ENCODE measurements at regions not wholly inside any gene's neighbourhood (a gene's known extent, or its start where the extent isn't known, plus 50 kb on each side); places are given as distances from the start of the nearest gene placed in this dataset.
"Not testable (repeated sequence)": the region's sequence is repeated elsewhere in the genome, so short reads cannot be mapped to it uniquely, and the experiment has no call there.

DNA sequence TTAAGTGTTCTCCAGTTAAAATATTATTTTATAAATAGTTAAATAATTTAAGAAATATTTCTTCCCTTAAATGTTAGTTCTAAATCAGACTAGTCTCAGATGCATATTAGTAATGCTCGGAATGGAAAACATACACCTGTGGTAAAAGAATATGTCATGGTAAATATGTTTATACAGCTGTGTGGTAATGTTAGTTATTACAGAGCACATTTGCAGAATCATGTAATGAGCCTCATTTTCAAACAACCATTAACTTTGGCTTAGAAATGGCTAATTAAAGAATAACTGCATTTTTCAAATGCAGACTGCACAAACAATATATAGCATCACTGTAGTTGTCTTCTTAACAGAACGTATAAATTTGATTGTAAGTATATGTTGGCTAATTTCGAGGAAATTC lies 90.3 kb downstream of the DISP1 start:
- Histone ChIP-seq H3K9me2 (ENCODE audit: insufficient read depth) (no peaks in the 10 kb centered on the region), H3K4me1 (ENCODE audit: control insufficient read depth in 1 of 2, insufficient read depth in 2 of 2, low read length in 2 of 2) (no peaks in the 10 kb centered on the region), H3K9ac (ENCODE audit: low read length) (no peak overlapping the region), H3K79me2 (ENCODE audit: insufficient read depth, low read length) (no peaks in the 10 kb centered on the region), H3K4me2 (ENCODE audit: low read length) (no peak overlapping the region), H3K9me3 (ENCODE audit: control insufficient read depth in 1 of 2, insufficient read depth in 1 of 2, low read depth in 1 of 2, low read length in 2 of 2) (no peaks in the 10 kb centered on the region), H3K27ac (ENCODE audit: low read depth, low read length) (no peak overlapping the region), H3K36me3 (ENCODE audit: control insufficient read depth in 1 of 2, insufficient read depth in 2 of 2, low read length in 2 of 2) (no peaks in the 10 kb centered on the region), H4K20me1 (ENCODE audit: insufficient read depth) (no peaks in the 10 kb centered on the region), H2AFZ (ENCODE audit: low read depth, low read length, poor library complexity, severe bottlenecking) (no peak overlapping the region), H3K27me3 (ENCODE audit: insufficient read depth, low read length) (no peaks in the 10 kb centered on the region), H3K4me3 (replicated peaks in 1 of 2; ENCODE audit: low read depth in 1 of 2, low read length in 2 of 2) (no peak overlapping the region)
- POLR2A ChIA-PET: no interaction called here
- intact Hi-C loops (cut with micrococcal nuclease): no loop called here
- DNase-seq (ENCODE audit: low read depth, low spot score) (no peak), ATAC-seq (no peak)
- no peak for TF ChIP-seq CEBPB (IDR thresholded peaks at IDR 0.05; ENCODE audit: low read depth)
- TF ChIP-seq TCF7L2 (IDR thresholded peaks at IDR 0.05; ENCODE audit: borderline replicate concordance, extremely low read depth, insufficient read depth, insufficient read length): no peak
- no peak for TF ChIP-seq EGR1 (IDR thresholded peaks at IDR 0.05; ENCODE audit: low read depth)
- TF ChIP-seq ZNF274 (IDR thresholded peaks at IDR 0.05; ENCODE audit: low read depth, low read length): no peak
- no peak for TF ChIP-seq YY1 (IDR thresholded peaks at IDR 0.05; ENCODE audit: extremely low read depth, insufficient replicate concordance, low read depth, low read length)
- no peak for TF ChIP-seq POLR2AphosphoS5 (IDR thresholded peaks at IDR 0.05; ENCODE audit: low read depth, low read length)
- no peak for TF ChIP-seq FOSL1 (IDR thresholded peaks at IDR 0.05; ENCODE audit: low read depth)
- TF ChIP-seq, protein P1, sequence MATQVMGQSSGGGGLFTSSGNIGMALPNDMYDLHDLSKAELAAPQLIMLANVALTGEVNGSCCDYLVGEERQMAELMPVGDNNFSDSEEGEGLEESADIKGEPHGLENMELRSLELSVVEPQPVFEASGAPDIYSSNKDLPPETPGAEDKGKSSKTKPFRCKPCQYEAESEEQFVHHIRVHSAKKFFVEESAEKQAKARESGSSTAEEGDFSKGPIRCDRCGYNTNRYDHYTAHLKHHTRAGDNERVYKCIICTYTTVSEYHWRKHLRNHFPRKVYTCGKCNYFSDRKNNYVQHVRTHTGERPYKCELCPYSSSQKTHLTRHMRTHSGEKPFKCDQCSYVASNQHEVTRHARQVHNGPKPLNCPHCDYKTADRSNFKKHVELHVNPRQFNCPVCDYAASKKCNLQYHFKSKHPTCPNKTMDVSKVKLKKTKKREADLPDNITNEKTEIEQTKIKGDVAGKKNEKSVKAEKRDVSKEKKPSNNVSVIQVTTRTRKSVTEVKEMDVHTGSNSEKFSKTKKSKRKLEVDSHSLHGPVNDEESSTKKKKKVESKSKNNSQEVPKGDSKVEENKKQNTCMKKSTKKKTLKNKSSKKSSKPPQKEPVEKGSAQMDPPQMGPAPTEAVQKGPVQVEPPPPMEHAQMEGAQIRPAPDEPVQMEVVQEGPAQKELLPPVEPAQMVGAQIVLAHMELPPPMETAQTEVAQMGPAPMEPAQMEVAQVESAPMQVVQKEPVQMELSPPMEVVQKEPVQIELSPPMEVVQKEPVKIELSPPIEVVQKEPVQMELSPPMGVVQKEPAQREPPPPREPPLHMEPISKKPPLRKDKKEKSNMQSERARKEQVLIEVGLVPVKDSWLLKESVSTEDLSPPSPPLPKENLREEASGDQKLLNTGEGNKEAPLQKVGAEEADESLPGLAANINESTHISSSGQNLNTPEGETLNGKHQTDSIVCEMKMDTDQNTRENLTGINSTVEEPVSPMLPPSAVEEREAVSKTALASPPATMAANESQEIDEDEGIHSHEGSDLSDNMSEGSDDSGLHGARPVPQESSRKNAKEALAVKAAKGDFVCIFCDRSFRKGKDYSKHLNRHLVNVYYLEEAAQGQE (IDR thresholded peaks at IDR 0.05; ENCODE audit: low read depth): no peak
- no peak for TF ChIP-seq POLR2A (IDR thresholded peaks at IDR 0.05; ENCODE audit: borderline replicate concordance, extremely low read depth, insufficient read depth, insufficient read length)
- no peak for TF ChIP-seq SRF (IDR thresholded peaks at IDR 0.05; ENCODE audit: low read depth)
- TF ChIP-seq ZFX (IDR thresholded peaks at IDR 0.05): no peak
- TF ChIP-seq, protein P2, sequence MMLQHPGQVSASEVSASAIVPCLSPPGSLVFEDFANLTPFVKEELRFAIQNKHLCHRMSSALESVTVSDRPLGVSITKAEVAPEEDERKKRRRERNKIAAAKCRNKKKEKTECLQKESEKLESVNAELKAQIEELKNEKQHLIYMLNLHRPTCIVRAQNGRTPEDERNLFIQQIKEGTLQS (IDR thresholded peaks at IDR 0.05): no peak
- TF ChIP-seq, protein P3, sequence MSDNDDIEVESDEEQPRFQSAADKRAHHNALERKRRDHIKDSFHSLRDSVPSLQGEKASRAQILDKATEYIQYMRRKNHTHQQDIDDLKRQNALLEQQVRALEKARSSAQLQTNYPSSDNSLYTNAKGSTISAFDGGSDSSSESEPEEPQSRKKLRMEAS (IDR thresholded peaks at IDR 0.05): no peak
- no peak for TF ChIP-seq ELF1 (IDR thresholded peaks at IDR 0.05; ENCODE audit: borderline replicate concordance, low read depth)
- TF ChIP-seq SP1 (IDR thresholded peaks at IDR 0.05; ENCODE audit: low read depth): no peak
- TF ChIP-seq SIN3A (IDR thresholded peaks at IDR 0.05; ENCODE audit: low read depth): no peak
- TF ChIP-seq CTCF (IDR thresholded peaks at IDR 0.05 in 2 of 3, conservative IDR thresholded peaks at IDR 0.05 in 1 of 3; ENCODE audit: borderline replicate concordance in 1 of 3, insufficient read depth in 1 of 3, low read depth in 2 of 3, low read length in 2 of 3): no peak
- TF ChIP-seq EZH2phosphoT487 (IDR thresholded peaks at IDR 0.05; ENCODE audit: borderline replicate concordance): no peak
- RAD21 ChIA-PET (ENCODE audit: low non-redundant PET in 1 of 2, low total read pairs in 2 of 2, uncharacterized antibody in 2 of 2, unreplicated experiment in 2 of 2): no interaction called here
- CTCF ChIA-PET: no interaction called here
- no TSS peak for BruUV-seq (replicated peaks)

DNA sequence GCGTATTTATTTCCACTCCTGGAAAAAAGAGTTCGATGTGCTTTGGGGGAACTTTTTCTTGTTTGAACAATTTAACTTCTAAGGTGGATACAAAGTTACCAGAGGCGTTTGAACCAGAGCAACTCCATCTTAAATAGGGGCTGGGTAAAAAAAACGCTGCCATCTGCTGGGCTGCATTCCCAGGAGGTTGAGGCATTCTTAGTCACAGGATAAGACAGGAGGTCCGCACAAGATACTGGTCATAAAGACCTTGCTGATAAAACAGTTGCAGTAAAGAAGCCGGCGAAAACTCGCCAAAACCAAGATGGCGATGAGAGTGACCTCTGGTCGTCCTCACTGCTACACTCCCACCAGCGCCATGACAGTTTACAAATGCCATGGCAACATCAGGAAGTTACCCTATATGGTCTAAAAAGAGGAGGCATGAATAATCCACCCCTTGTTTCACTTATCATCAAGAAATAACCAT lies 91.5 kb downstream of the DISP1 start:
- RAD21 ChIA-PET (ENCODE audit: low non-redundant PET in 1 of 2, low total read pairs in 2 of 2, uncharacterized antibody in 2 of 2, unreplicated experiment in 2 of 2): not testable (repeated sequence)

More for the DNA sequence above, 91.5 kb downstream of the DISP1 start:
- DNase-seq (ENCODE audit: low read depth, low spot score); H3K36me3 ChIP-seq (ENCODE audit: control insufficient read depth in 1 of 2, insufficient read depth in 2 of 2, low read length in 2 of 2); H4K20me1 ChIP-seq (ENCODE audit: insufficient read depth); H3K4me2 ChIP-seq (ENCODE audit: low read length); ATAC-seq; H3K79me2 ChIP-seq (ENCODE audit: insufficient read depth, low read length); H3K27me3 ChIP-seq (ENCODE audit: insufficient read depth, low read length); H3K27ac ChIP-seq (ENCODE audit: low read depth, low read length); H3K9me2 ChIP-seq (ENCODE audit: insufficient read depth); intact Hi-C loops (cut with micrococcal nuclease); H3K4me1 ChIP-seq (ENCODE audit: control insufficient read depth in 1 of 2, insufficient read depth in 2 of 2, low read length in 2 of 2); BruUV-seq (replicated peaks); H3K9ac ChIP-seq (ENCODE audit: low read length); CTCF ChIA-PET; H3K4me3 ChIP-seq (replicated peaks in 1 of 2; ENCODE audit: low read depth in 1 of 2, low read length in 2 of 2); H3K9me3 ChIP-seq (ENCODE audit: control insufficient read depth in 1 of 2, insufficient read depth in 1 of 2, low read depth in 1 of 2, low read length in 2 of 2); H2AFZ ChIP-seq (ENCODE audit: low read depth, low read length, poor library complexity, severe bottlenecking); POLR2A ChIA-PET: not testable (repeated sequence)
